HG02884 (cell line): ENCODE measurements at regions not wholly inside any gene's neighbourhood (a gene's known extent, or its start where the extent isn't known, plus 50 kb on each side); places are given as distances from the start of the nearest gene placed in this dataset.

Experiments
- ATAC-seq: cut with Tn5 transposase; IDR thresholded peaks from one replicate; pipeline ENCODE4 v1.9.1; 2021; ENCODE audit warnings: mild to moderate bottlenecking, moderate library complexity; ENCODE audit not compliant: unreplicated experiment

DNA sequence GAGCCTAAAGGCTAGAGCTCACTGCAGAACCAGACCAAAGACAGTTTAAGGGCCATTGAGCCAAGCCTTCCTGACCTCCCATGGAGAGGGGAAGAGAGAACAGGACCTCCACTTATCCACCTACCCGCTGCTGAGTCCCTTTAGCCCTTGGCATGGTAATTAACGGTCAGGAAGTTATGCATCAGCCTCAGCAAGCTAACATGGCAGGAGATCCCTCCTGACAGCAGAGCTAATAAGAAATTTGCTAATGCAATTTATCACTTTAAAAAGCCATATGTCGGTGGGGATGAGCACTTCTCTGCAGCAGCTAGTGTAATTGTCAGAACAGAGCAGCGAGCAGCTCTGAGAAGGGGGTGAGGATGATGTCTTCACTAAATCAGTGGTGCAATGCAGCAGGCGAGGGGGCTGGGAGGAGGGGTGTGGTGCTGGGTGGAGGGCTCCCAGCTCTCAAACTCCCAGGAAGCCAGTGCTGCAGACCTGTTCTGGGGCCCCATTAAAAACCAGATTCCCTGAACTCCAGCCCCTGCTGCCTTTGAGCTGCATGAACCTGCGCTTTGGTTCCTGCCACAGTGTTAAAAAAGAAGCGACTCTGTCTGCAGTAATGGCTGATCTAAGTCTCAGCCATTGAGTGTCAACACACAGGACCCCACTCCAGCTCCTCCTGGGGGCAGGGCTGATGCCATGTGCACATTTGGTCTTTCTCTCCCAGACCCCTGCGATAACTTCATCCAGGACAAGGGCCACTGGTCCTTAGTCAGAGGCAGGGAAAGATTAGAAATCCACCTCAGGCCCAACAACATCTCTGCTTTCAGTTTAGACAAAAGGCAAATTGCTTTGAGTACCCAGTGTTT, 63.0 kb upstream of the CALM2 start:
- no peak for ATAC-seq

DNA sequence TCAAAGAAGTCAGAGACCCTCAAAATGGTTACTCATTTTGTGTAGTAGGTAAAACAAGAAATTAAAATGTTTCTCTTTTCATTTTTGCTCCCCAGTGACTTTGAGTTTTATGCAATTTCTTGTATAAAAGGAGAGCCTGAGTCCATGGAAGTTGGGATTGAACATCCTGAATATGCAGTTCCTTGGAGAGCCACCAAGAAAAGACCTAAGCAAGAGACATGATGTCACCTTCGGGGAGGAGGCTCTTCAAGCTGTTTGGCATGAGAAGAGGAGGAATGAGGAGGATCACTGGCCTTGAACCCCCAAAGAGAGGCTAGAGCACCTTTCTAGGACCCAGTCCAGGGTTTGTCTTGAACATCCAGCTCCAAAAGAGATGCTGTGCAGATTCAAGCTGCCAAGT, 62.3 kb upstream of the CALM2 start:
- ATAC-seq: no peak

DNA sequence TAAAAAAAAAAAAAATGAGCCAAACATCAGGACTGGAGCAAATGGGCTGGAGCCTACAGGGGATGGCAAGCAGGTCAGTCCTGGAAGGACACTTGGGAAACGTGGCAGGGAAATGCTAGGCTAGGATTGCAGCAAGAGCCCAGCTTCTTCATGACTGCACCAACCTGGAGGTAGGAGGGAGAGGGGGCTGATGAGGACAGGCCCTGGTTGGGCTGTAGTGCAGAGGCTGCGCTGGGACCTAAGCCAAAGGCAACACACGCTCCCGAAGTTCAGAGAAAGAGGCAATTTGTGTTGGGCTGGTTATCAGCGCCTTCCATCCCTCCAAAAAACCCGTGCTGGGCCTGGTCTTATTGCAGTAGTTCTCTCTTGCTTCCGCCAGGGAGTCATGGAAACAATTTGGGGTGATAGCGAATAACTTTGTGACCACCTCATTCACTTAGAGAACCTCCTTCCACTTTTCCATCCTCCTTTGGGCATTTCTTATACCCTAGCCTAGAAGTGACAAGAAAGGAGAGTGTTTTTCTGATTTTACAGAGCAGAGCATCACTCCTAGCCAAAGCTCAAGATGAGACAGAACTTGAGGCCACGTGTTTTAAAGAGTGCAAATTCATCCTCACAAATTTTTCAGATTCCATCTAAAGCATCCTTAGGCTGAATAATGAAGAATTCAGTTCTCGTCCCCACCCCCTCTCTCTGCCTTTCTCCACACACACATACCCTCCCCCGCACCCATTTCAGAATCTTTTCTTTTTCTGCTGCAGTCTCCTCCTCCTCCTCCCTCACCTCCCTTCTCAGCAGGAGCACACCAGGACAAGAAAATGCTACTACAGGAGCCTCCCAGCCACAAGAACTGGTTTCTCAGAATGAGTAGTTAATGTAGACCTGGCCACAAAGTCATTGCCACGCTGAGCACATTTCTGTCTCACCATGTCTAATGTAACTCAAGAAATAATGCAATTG, 61.3 kb upstream of the CALM2 start:
- ATAC-seq: no peak

DNA sequence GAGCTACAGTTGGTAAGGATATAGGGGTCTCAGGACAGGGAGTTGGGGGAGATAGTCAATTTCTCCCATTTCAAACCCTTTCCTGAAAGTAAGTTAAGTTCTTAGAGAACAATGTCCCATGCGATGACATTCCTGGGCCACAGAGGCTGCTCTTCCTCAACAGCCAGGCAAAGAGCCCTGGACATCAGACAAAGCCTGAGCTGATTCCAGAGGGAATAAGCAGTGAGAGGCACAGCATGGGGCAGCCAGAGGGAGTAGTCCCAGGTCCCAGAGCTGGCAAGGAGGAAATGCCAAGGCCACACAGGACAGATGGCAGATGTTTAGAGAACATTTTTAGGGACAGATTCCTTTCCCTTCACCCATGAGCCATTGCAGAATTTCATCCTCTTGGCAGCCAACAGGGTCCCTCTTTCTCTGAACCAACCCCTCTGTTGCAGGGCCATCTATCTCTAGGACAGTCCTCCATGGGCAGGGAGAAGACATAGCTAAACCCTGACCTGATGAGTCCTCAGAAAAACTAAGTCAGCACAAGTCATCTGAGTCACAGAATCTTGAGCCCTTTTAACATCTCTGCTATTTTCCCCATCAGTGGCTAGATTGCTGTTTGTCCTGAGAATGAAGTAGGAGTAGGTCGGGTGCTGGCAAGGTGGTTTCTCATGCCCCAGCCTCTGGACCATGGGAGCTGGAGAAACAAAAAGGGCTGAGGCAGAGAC, 60.3 kb upstream of the CALM2 start:
- no peak for ATAC-seq

DNA sequence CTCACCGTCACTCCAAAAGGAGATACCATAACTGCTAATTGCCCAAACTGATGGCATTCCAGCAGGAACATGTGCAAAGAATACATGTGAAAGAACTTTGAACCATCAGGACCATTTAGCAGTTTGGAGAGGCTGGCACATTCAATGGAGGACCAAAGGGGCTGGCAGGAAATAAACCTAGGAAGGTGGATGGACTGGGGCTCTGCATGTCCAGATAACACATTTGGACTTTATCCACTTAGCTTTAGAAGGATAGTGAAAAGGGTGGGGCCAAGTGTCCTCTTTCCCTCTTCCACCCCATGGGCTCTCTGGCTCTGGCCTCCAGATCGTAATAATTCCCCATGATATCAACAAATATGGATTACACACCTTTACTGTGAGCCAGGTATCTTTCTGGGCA, 58.8 kb upstream of the CALM2 start:
- no peak for ATAC-seq

DNA sequence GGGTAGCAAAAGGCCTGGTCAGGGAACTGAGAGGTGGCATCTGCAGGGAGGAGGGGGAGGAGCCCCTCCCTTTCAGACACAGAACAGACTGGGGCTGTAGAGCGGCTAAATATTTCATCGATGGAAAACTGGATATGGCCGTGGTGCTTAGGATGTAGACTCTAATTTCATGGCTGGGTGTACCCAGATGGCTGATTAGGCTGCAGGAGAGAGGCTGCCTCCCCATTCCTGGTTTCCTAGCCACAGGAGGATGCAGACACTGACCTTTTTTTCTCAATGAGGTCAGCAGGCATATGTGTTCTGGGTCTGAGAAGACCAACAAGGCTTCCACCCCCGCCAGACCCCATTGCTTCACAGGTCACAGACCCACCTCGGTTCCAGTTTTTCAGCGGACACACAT, 58.1 kb upstream of the CALM2 start:
- ATAC-seq: no peak

DNA sequence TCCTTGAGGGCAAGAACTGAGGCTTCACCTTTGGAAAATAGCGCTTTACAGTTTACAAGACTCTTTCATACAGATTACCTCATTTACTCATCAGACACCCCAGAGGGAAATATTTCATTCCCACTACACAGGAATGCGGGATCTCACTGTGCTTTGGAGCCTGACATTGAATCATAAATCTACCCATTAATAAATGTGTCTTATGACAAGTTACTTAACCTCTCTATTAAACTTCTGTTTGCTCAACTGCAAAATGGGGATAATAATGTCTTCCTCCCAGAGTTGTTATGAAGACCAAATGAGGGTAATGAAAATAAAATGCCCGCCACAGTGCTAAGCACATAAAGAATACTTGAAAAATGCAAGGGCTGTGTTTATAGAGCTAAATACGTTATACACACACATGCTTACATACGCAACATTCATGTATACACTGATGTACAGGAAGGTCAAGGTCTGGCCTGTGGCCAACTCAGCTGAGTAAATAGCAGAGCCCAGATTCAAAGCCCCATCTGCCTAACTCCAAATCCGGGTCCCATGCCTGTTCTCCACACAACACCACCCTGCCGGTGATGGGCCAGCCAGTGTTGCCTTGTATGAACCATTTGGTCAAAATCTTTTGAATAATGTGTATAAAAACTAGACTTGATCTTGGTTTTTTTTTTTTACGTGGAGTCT, 56.6 kb upstream of the CALM2 start:
- ATAC-seq: no peak

DNA sequence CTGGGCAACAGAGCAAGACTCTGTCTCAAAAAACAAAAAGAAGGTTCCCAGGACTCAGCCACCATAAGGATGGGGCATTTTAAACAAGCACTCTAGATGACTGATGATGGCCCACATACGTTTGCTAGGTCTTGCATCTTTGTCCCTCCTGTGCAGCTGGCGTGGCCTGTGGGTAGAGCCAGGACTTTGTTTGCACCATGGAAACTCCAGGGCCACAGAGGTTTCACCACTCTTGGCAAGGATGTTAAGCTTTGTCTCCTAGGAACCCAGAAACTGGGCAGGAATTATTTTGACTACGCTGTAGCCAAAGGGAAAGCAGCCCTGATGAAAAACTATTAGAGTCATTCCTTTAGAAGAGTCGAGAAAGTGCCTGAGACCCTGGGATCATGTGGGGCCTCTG, 54.1 kb upstream of the CALM2 start:
- ATAC-seq: no peak

DNA sequence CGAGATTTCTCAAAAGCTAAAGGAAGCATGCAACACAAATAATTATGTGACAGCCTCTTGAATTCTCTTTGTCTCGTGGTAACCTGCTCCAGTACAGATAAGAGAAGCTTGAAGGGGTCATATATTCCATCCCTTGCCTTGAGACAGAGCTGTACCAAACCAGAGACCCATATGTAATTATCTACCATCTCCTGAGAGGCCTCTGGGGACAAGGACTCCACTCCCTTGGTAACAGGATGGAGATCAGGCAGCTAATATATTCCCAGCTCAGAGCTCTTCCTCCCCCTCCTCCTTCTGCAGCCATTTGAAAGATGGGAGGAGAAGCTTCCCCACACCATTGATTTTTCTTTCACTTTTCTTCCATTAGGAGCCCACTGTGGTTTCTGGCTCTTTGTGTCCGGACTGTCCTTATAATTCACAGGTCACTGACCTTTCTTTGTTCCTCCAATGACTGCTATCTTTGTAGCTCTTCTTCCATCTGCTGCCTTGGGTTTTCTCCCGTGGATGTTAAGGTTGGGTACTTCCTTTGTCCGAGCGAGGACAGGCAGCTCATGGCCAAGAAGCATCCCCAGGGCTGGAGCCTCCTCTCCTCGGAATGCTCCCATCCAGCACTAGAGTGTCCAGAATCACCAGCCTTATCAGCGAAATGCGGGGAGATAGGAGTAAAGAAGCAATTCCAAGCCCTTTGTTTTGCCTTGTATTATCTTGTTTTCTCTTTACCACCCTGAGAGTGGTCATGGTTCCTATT, 51.4 kb upstream of the CALM2 start:
- ATAC-seq: no peak

DNA sequence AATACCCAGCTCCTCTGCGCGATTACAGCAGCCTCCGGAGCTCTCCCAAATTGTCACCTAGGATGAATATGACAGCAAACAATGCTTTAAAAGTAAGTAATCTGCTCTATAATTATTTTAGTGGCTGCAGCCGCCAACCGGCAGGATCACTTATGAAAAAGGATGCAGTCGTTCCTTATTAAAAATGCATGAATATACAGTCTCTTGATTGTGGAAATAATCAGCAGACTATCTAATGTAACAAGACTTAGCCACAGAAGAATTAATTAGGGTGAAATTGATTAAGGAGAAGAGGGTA, 50.6 kb upstream of the CALM2 start:
- no peak for ATAC-seq

DNA sequence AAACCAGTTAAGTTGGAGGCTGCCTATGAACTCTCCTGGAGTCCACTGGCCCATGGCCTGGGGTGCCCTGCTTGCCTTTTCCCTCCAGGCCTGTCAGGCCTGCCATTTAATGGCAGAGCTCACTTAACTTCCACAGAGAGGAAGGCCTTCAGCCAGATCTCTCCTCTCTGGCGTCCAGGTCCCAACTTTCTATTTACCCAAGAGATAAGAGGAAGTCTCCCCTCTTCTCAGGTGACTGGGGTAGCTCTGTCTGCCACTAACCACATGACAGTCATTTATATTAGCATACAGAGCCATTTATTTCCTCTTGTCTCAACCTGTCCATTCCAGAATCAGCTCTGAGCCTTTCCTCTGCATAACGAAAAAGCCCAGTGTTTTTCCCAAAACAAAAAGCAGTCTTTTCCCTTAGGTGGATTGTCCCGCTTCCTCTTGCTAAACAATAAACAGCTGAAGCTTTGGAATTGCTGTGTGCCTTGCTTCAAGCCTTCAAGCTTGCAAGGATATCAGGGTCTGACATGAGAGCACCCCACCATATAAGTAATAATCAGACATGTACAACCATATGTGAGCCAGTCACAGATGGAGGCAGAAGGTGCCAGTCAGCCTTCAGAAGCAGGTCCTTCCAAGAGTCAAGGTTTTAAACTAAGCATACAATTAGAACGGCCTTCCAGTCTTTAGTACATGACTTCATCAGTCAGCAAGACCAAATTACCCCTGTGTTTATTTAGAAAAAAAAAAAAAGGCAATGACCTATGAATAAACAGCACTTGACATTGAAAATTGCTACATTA, 50.0 kb upstream of the CALM2 start:
- no peak for ATAC-seq
